Raji (cell line): ENCODE measurements at regions not wholly inside any gene's neighbourhood (a gene's known extent, or its start where the extent isn't known, plus 50 kb on each side); places are given as distances from the start of the nearest gene placed in this dataset.

Experiments
- POLR2A ChIP-seq: IDR thresholded peaks from 2 replicates; pipeline ENCODE4 v1.6.1; 2011; ENCODE audit warnings: low read depth, low read length, control low read depth; ENCODE audit not compliant: insufficient read depth

DNA sequence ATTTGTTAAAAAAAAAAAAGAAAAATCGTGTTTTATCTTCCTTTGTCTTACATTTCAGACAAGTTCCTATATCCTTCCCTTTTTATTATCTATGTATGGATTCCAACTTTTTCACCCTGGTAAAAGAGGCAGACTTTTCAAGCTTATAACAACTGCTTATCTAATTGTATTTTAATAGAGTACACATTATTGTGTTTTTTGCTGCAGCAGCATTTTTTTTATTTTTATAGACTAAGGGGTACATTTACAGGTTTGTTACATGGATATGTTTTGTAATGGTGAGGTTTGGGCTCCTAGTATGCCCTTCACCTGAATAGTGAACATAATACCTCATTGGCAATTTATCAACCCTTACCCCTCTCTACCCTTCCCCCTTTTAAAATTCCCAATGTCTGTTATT lies 195.0 kb upstream of the RGMB start:
- no peak for TF ChIP-seq POLR2A

DNA sequence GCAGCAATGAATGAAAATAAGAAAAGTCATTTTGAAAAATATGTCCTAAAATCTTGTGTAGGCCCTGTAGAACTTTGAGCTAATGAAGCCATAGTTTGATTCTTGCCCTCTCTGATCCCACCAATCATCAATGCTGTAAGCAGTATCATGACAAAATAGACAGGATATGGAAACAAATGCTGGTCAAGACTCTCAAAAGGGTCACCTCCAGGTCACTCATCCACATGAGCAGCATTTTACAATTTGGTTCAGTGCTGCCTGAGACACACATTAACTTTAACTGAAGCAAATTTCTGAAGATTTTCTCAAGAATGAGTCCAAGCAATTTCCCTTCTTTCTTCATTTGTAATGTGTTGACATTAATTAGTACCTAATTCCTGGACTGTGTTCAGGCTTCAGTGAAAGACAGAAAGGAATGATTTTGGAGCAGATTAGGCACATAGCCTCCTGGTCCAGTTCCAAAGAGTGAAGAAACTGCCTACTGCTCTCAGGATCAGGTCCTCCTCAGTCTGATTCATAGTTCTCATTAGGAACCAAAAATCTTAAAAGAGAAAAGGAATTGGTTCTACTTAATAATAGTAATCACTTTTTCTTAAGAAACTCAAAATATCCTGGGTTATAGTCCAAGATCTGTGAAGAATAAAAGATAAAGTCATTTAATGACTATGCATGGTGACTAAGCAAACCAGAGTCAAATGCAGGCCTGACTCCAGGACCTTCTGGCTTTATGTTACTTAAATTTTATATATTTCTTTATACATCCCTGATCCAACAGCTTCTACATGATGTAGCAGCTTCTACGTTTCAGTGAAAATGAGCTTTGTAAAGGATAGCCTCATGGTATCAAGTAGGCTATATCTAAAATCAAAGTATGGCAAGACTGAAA lies 192.1 kb upstream of the RGMB start:
- TF ChIP-seq POLR2A = no peak

DNA sequence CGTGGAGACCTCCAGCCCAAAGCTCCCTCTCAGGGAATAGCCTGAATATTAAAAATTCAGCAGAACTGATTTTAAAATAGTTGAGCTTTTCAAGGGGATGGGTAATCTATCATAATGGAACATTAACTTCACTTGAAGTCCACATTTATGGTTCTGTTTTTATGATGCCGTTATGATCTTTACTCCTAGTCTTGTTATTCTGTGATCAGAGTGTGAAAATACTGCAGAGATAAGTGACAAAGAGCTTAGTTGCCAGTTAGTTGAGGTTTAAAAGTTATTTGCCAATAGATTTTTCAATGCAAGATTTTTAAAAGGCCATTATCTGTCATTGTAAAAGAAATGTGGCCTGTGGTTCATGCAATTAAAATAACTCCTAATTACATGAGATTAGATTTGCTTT lies 189.9 kb upstream of the RGMB start:
- no peak for TF ChIP-seq POLR2A

DNA sequence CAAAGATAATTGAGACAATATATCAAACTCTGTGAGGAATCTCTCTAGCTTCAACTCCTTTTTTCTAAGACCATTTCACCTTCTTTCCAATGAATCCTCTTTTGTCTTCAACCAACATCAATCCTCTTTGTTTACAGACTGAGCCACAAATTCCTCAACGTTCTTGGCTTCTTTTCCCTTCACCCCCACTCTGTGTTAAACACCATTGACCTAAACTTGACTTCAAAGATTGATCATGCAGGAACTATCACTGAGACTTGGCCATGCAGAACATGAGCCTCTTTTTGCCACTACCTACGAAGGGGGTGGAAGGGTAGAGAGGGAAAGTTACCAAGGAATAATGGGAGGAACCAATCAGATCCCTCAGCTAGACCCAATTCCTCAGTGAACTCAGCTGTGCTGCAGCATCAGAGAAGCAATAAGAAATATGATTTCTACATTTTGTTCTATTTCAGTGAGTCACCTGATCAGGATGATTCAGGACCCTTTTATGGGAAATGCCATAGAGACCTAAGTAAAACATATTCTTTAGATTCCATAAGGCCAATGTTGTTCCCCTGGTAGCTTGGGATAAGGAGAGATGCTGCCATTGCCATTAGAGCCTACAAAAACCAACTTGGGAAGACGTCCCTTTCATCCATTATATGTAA lies 187.7 kb upstream of the RGMB start:
- no peak for TF ChIP-seq POLR2A

DNA sequence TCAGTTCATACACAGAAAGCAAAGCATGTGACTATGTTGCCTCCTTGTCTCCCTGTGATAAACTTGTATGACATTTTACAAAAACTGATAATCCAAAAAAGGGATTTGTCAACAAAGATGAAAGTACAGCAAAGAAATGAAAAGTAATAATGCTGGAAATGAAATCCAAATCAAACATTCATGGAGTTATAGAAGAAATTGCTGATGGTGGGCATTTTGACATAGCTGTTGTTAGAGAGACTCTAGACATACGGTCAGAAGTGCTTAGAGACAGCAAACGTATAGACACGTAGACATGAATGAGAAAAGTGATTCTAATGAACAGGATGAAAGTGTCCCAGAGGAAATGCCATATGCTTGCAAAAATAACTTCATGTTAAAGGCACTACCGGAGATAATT lies 186.9 kb upstream of the RGMB start:
- TF ChIP-seq POLR2A = no peak

DNA sequence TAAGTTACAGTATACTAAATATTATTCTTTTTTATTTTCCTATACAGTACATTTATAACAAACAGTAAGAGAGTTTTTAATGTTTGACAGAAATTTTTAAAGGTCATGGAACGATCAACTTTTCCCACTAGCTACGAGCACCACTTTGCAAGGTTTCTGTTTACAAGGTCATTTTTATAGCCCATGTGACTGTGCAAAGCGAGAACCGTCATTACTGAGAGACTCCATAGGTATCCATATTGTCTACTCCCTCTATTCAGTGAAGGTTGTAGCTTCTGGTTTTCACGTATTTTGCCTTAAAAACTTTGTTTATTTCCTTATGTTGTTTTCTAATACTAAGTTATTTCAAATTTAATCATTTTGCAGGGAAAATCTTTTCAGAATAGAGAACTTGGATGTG lies 186.3 kb upstream of the RGMB start:
- no peak for TF ChIP-seq POLR2A

DNA sequence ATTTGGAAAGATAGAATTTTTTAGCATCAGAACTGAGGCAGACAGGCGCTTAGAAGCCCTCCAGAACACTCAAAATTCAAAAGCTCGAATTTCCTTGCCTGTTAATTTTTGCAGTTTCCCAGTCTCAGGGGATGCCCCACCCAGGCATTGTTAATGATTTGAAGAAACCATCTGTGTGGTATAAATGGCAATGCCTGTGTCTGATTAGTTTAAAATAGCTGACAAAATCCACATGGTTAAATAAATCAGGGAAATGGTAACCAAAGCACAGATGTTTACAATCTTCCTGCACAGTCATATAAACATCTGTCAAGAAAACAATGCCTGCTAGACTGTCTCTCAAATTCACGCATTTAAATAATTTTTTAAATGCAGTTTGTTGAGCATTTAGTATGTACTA lies 185.2 kb upstream of the RGMB start:
- TF ChIP-seq POLR2A = no peak

DNA sequence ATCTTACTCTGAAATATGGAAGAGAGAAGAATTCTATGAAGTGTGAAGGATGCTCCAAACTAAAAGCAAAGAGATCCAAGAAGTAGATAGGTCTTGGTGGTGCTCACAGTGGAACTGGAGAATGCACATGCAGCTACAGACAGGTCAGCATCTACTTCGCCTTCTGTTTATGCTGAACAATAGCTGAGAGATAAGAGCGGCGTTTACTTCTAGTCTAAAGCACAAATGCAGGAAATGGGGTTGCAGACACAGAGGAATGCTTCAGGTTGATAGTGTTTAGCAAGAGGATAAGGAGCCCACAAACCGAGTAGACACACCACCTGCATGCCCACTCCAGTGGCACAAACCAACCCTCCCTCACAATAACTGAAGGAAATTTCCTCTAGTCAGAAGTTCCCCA lies 180.0 kb upstream of the RGMB start:
- TF ChIP-seq POLR2A = no peak

DNA sequence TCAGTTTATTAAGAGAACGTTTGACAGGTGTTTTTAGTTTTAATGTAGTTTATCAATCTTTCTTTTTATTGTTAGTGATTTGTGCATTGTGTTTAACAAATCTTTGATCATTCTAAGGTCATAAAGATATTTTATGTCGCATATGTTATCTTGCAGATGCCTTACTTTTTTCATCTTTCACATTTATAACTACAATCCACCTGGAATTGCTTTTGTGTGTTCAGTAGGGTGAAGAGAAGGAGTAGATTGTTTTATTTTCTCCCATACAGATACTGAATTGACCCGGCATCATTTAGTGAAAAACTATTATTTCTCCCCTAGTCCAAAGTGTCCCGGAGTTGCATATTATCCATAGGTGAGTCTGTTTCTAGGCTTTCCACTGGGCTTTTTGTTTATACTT lies 179.4 kb upstream of the RGMB start:
- no peak for TF ChIP-seq POLR2A

DNA sequence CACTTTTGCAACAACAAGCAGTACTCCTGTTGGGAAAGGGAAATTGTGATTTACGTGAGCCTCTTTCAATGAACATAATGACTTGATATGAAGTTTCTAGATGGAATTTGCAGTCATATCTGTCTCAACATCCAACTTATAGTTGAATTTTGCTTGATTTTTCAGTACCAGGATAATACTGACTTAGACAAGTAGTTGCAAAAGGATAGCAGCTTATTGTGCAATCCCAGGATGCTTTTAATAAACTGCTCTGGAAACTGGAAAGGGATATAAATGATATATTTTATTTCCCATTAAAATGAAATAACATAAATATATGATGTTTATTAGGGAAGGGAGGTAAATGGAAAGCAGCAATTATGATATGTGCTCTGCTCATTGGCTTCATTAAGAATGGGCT lies 174.4 kb upstream of the RGMB start:
- TF ChIP-seq POLR2A = no peak

DNA sequence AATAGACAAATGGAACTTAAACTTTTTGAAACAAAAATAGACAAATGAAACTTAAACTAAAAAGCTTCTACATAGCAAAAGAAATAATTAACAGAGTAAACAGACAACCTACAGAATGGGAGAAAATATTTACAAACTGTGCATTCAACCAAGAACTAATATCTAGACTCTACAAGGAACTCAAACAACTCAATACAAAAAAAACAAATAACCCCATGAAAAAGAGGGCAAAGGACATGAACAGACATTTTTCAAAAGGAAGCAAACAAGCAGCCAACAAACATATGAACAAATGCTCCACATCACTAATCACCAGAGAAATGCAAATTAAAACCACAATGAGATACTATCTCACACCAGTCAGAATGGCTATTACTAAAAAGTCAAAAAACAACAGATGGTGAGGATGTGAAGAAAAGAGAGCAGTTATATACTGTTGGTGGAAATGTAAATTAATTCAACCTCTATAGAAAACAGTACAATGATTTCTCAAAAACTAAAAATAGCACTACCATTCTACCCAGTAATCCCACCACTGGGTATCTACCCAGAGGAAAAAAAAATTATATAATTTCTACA lies 170.8 kb upstream of the RGMB start:
- no peak for TF ChIP-seq POLR2A

DNA sequence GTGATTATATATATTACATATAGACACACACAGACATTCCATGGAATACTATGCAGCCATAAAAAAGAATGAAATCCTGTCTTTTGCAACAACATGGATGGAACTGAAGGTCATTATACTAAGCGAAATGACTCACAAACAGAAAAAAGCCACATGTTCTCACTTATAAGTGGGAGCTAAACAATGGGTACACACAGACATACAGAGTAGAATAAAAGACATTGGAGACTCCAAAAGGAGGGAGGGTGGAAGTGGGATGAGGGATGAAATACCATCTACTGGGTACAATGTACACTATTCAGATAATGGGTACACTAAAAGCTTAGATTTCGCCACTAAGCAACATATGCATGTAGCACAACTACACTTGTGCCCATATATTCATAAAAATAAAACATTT lies 170.0 kb upstream of the RGMB start:
- no peak for TF ChIP-seq POLR2A

DNA sequence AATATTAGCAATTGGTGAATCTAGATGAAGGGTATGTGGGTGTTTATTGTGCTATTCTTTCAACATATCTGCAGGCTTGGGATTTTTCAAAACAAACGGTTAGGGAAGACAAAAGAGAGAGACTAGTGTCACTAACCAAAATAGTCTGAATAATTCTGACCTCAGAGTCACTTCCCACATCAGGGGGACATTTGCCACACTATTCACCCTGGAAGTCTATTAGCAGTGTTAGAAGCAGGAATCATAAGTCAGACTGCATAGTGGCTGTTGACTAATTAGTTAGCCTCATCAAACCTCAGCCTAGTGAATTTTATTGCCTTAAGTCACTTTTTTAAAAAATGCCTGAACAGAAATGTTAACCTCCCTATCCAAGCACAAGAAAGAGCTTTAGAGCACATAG lies 169.2 kb upstream of the RGMB start:
- no peak for TF ChIP-seq POLR2A

DNA sequence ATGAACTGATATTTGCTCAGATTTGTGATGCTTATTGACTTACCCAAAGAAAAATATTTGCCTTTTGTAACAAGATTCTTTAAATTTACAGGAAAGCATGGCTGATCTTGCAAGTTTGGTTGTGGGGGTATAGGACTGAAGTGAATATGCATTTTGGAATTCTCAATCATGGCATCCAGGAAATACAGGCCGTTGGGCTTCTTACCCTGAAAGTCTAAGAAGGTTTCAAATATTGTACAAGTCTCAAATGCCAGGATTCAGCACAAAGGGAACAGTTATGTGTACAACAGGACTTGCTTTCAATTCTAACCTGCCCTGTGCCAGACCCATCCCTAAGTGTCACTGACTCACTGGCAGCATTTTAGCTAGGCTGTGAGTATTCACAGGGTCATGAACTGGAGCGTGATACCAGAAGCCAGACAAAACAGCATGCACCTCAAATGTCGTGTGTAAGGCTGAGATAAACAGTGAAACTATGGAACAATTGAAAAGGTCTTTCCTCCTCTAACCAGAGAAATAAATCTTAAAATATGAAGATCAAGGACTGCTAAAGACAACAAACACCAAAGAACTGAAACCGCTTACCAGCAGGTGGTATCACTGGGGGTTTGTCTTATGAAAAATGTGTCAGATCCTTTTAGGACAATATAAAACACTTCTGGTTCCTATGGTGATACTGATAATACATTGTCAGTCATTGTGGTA lies 168.6 kb upstream of the RGMB start:
- no peak for TF ChIP-seq POLR2A

DNA sequence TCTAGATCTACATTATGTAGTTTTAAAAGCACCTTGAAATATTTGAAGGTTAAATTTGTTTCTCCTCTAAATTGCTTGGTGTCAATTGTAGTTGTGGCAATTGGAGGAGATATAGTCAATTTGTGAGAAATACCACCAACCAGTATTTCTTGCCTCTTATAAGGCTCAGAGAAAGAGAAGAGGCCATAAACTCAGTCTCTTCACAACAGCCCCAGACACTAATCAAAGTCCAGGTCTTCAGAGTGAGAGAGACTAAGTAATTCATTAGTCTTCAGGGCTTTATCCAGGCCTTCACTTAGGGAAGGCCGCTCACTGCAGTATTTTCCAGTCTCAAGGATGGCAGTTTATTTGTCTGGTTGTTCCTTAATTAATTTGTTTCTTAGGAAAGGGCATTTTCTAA lies 168.0 kb upstream of the RGMB start:
- TF ChIP-seq POLR2A = no peak

DNA sequence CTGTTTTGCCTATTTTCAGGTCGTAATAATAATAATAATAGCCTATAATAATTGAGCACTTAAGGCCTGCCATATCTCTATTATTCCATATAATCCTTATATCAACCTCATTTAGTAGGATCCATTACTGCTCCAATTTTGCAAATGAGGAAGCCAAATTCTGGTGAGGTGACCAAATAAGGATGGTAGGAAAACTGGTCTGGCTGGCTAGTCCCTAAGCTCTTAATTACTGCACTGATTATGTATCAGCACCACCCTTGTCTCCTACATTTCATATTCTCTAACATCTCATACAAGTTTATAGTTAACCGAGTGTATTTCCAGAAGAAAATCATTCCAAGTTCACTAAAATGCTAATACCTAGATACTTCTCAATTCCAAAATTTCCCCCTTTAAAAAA lies 166.5 kb upstream of the RGMB start:
- TF ChIP-seq POLR2A = no peak

DNA sequence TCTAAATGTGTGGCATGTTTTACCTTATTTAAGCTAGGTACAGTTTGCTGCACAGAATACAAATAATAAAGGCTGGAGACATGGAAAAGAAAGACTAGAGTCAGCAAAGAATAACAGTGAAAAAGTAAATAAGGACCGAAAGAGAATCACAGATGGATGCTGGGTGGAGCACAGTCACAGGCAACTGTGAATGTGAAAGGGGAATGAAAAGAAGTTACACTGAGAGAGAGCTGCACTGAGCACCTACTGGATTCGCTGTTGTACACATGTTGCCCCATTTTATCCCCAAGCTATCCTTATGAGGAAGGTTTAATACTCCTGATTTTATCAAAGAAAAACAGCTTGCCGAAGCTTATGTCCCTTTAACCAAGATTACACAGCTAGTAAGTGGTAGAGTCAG lies 165.4 kb upstream of the RGMB start:
- TF ChIP-seq POLR2A = no peak

DNA sequence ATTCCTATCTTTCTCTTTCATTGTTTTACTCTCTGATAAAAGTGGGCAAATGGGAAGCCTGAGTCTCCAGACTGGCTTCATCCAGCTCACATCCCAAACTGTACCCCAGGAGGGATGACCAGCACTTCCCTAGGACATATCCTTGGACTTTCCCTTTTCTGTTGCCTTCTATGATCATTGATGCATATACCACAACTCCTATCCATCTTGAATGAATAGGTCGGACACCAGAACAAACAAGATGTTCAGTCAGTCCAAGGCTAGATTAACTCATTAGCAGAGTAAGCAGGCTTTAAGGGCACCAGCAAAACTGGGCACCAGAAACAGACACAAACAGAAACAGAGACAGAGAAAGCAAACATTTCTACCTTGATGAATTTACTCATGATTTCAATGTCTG lies 159.1 kb upstream of the RGMB start:
- no peak for TF ChIP-seq POLR2A
